ENCODE measurements at regions not wholly inside any gene's neighbourhood (a gene's known extent, or its start where the extent isn't known, plus 50 kb on each side); places are given as distances from the start of the nearest gene placed in this dataset.

DNA sequence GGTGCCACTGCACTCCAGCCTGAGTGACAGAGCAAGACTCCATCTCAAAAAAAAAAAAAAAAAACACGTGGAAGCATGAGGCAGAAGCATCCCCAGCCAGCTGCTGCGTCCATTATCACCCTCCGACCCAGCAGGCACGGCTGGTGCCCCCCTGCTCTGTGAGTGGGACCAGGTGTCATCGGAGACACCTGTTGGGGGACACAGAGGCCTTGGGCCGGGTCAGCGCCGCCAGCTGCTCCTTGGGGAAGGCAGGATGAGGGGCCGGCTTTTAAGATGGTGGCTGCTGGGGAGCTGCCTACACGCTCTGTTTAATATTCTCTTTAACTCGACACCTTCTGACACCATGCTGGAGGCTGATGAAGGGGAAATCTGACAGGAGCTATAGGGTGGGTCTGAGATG, 80.2 kb upstream of the RUFY1 start:
- TF ChIP-seq EGR1 (IDR thresholded peaks at IDR 0.05) (no peak), TAF1 (IDR thresholded peaks at IDR 0.05; ENCODE audit: low read depth) (no peak), RAD21 (IDR thresholded peaks at IDR 0.05; ENCODE audit: low read depth) (no peak), EP300 (IDR thresholded peaks at IDR 0.05; ENCODE audit: borderline replicate concordance) (no peak), TEAD4 (IDR thresholded peaks at IDR 0.05) (no peak), FOXM1 (IDR thresholded peaks at IDR 0.05; ENCODE audit: borderline replicate concordance, low read depth) (no peak)
- TF ChIP-seq, protein P1, sequence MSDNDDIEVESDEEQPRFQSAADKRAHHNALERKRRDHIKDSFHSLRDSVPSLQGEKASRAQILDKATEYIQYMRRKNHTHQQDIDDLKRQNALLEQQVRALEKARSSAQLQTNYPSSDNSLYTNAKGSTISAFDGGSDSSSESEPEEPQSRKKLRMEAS (IDR thresholded peaks at IDR 0.05): no peak
- TF ChIP-seq, protein P2, sequence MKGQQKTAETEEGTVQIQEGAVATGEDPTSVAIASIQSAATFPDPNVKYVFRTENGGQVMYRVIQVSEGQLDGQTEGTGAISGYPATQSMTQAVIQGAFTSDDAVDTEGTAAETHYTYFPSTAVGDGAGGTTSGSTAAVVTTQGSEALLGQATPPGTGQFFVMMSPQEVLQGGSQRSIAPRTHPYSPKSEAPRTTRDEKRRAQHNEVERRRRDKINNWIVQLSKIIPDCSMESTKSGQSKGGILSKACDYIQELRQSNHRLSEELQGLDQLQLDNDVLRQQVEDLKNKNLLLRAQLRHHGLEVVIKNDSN (IDR thresholded peaks at IDR 0.05): no peak
- TF ChIP-seq, protein P3, sequence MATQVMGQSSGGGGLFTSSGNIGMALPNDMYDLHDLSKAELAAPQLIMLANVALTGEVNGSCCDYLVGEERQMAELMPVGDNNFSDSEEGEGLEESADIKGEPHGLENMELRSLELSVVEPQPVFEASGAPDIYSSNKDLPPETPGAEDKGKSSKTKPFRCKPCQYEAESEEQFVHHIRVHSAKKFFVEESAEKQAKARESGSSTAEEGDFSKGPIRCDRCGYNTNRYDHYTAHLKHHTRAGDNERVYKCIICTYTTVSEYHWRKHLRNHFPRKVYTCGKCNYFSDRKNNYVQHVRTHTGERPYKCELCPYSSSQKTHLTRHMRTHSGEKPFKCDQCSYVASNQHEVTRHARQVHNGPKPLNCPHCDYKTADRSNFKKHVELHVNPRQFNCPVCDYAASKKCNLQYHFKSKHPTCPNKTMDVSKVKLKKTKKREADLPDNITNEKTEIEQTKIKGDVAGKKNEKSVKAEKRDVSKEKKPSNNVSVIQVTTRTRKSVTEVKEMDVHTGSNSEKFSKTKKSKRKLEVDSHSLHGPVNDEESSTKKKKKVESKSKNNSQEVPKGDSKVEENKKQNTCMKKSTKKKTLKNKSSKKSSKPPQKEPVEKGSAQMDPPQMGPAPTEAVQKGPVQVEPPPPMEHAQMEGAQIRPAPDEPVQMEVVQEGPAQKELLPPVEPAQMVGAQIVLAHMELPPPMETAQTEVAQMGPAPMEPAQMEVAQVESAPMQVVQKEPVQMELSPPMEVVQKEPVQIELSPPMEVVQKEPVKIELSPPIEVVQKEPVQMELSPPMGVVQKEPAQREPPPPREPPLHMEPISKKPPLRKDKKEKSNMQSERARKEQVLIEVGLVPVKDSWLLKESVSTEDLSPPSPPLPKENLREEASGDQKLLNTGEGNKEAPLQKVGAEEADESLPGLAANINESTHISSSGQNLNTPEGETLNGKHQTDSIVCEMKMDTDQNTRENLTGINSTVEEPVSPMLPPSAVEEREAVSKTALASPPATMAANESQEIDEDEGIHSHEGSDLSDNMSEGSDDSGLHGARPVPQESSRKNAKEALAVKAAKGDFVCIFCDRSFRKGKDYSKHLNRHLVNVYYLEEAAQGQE (IDR thresholded peaks at IDR 0.05; ENCODE audit: low read depth): no peak
